Trophoblast cell (in vitro differentiated cells and primary cell): ENCODE measurements at regions not wholly inside any gene's neighbourhood (a gene's known extent, or its start where the extent isn't known, plus 50 kb on each side); places are given as distances from the start of the nearest gene placed in this dataset.

ENCODE experiments used
- DNase-seq, 2 donors: peaks; one replicate each; pipeline ENCODE4 v3.0.0-alpha.2; 2016
- H2AFZ ChIP-seq: 2 replicates; pipeline ENCODE4 v1.6.1; 2013; ENCODE audit warnings: low read length, moderate library complexity, mild to moderate bottlenecking; ENCODE audit not compliant: insufficient read depth, poor library complexity
- H2AK5ac ChIP-seq: 2 replicates; pipeline ENCODE4 v1.6.1; 2013; ENCODE audit warnings: mild to moderate bottlenecking, low read length
- H2BK120ac ChIP-seq: 2 replicates; pipeline ENCODE4 v1.6.1; 2013; ENCODE audit warnings: low read length, mild to moderate bottlenecking, moderate library complexity; ENCODE audit not compliant: insufficient read depth, poor library complexity
- H2BK12ac ChIP-seq: 2 replicates; pipeline ENCODE4 v1.6.1; 2013; ENCODE audit warnings: mild to moderate bottlenecking, low read length, moderate library complexity
- H2BK5ac ChIP-seq: 2 replicates; pipeline ENCODE4 v1.6.1; 2013; ENCODE audit warnings: low read length, low read depth, moderate library complexity, mild to moderate bottlenecking; ENCODE audit not compliant: poor library complexity
- H3K14ac ChIP-seq: 2 replicates; pipeline ENCODE4 v1.6.1; 2013; ENCODE audit warnings: mild to moderate bottlenecking, low read length
- H3K18ac ChIP-seq: 2 replicates; pipeline ENCODE4 v1.6.1; 2013; ENCODE audit warnings: mild to moderate bottlenecking, low read length
- H3K23ac ChIP-seq: 2 replicates; pipeline ENCODE4 v1.6.1; 2013; ENCODE audit warnings: low read length
- H3K27ac ChIP-seq: 2 replicates; pipeline ENCODE4 v1.5.1; 2013; ENCODE audit warnings: low read depth, mild to moderate bottlenecking, inconsistent platforms, low read length, moderate library complexity
- H3K27me3 ChIP-seq: 2 replicates; pipeline ENCODE4 v1.6.1; 2013; ENCODE audit warnings: inconsistent platforms, mild to moderate bottlenecking, low read length, moderate library complexity; ENCODE audit not compliant: insufficient read depth
- H3K36me3 ChIP-seq, 2 experiments: 1 replicate in 1 of 2; 2 replicates in 1 of 2; pipeline ENCODE4 v1.6.1; 2013; ENCODE audit warnings: low read length in 2 of 2, mild to moderate bottlenecking in 2 of 2, moderate library complexity in 1 of 2; ENCODE audit not compliant: insufficient read depth in 2 of 2, control insufficient read depth in 1 of 2
- H3K4ac ChIP-seq: 2 replicates; pipeline ENCODE4 v1.6.1; 2013; ENCODE audit warnings: low read depth, mild to moderate bottlenecking, low read length, moderate library complexity
- H3K4me1 ChIP-seq, 2 experiments: 1 replicate in 1 of 2; 2 replicates in 1 of 2; pipeline ENCODE4 v1.6.1; 2013; ENCODE audit warnings: low read length in 2 of 2, mild to moderate bottlenecking in 2 of 2, moderate library complexity in 1 of 2; ENCODE audit not compliant: insufficient read depth in 2 of 2, control insufficient read depth in 1 of 2
- H3K4me2 ChIP-seq: 2 replicates; pipeline ENCODE4 v1.6.1; 2013; ENCODE audit warnings: inconsistent platforms, mild to moderate bottlenecking, low read length, moderate library complexity
- H3K4me3 ChIP-seq: 2 replicates; pipeline ENCODE4 v1.5.1; 2013; ENCODE audit warnings: mild to moderate bottlenecking, low read depth, low read length, inconsistent platforms
- H3K79me1 ChIP-seq: one replicate; pipeline ENCODE4 v1.6.1; 2013; ENCODE audit warnings: low read length
- H3K79me2 ChIP-seq: 2 replicates; pipeline ENCODE4 v1.6.1; 2013; ENCODE audit warnings: low read length, mild to moderate bottlenecking; ENCODE audit not compliant: control insufficient read depth, insufficient read depth, poor library complexity
- H3K9ac ChIP-seq: 2 replicates; pipeline ENCODE4 v1.6.1; 2013; ENCODE audit warnings: mild to moderate bottlenecking, low read length
- H3K9me3 ChIP-seq: 2 replicates; pipeline ENCODE4 v1.6.1; 2013; ENCODE audit warnings: low read depth, mild to moderate bottlenecking, control low read depth, inconsistent platforms, low read length; ENCODE audit not compliant: insufficient read depth
- H4K12ac ChIP-seq: 2 replicates; pipeline ENCODE4 v1.6.1; 2013; ENCODE audit warnings: low read depth, mild to moderate bottlenecking, low read length, moderate library complexity
- H4K8ac ChIP-seq: 2 replicates; pipeline ENCODE4 v1.6.1; 2013; ENCODE audit warnings: low read depth, mild to moderate bottlenecking, low read length, moderate library complexity
- H4K91ac ChIP-seq: one replicate; pipeline ENCODE4 v1.6.1; 2013; ENCODE audit warnings: low read depth, mild to moderate bottlenecking, low read length, moderate library complexity
- WGBS: extraction: QIAGEN DNeasy Blood & Tissue Kit; methylation state at CpG from one replicate; pipeline ENCODE4 v1.1.7; 2013; ENCODE audit warnings: missing lambda C conversion rate; ENCODE audit not compliant: insufficient read length, insufficient coverage; ENCODE audit errors: extremely low coverage; 5-methylcytosine and 5-hydroxymethylcytosine counted together

DNA sequence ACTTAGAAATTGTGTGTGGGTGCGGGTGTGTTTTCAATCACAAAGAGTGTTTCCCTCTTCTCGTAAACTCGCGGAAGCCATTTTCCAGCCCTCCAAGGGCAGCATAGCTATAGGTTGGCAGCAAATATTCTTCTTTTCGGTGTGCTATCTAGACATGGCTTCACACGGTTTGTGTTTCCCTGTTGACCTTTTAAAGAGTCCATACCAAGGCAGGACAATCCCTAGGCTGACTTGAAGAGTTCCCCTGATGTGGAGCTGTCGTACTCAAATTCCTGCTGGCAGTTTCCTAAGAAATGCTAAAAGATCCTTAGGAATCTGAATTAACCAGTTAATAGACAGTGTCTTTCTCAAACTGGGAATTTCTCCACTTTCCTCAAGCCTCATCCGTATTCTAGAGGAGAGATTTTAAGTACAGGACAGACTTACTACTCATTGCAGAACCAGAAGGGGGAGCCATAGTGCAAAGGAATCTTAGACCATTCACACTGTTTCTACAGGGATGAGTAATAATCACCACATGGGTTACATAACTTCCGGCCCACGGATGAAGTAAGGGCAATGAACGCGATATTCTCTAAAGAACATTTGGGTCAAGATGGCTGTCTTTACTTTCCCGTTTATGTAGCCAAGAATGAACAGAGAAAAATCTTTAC is 288.6 kb upstream of the ELAC2 start:
- Histone ChIP-seq H4K12ac (no peak overlapping the region), H3K79me2 (no peaks in the 10 kb centered on the region), H3K36me3 (no peaks in the 10 kb centered on the region), H4K8ac (no peak overlapping the region), H3K79me1 (no peaks in the 10 kb centered on the region), H3K18ac (no peak overlapping the region), H2AK5ac (no peak overlapping the region), H2BK5ac (no peak overlapping the region), H3K4me3 (no peak overlapping the region), H2BK120ac (no peak overlapping the region), H3K9ac (no peak overlapping the region), H3K4me1 (peaks cover 0 to 3% of the 10 kb centered on the region in 2 experiments), H3K9me3 (no peaks in the 10 kb centered on the region), H3K14ac (no peak overlapping the region), H3K4ac (no peak overlapping the region), H2AFZ (no peak overlapping the region), H3K27me3 (no peaks in the 10 kb centered on the region), H3K23ac (no peak overlapping the region), H3K27ac (no peak overlapping the region), H4K91ac (no peak overlapping the region), H2BK12ac (no peak overlapping the region), H3K4me2 (no peak overlapping the region)
- WGBS = no CpG with 5 or more reads among the region's 13 CpGs
- peak; percentile 87 to 99 for DNase-seq

DNA sequence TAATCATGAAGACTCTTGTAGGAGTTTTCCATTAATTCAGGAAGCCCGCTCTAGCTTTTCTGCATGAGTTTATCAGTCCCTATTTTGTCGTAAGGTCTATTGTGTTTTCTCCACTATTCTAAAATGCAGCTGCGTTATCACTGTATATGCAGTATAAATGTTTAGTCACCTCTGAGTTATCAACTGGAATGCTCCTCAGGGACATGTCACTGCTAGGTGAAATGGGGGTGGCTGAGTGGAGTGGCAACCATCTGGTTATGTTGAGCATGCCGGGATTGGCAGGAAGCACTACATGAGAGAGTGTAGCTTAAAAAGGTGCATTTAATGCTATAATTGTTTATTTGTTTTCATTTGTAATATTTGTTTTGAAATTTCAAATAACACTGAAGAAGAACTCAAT is 285.2 kb upstream of the ELAC2 start:
- Histone ChIP-seq H3K9ac (no peak overlapping the region), H2BK5ac (no peak overlapping the region), H2AK5ac (no peak overlapping the region), H3K79me1 (no peaks in the 10 kb centered on the region), H3K4me3 (no peak overlapping the region), H3K23ac (no peak overlapping the region), H3K27ac (no peak overlapping the region), H3K36me3 (no peaks in the 10 kb centered on the region), H3K4ac (no peak overlapping the region), H3K9me3 (no peaks in the 10 kb centered on the region), H3K4me2 (no peak overlapping the region), H4K12ac (no peak overlapping the region), H3K14ac (no peak overlapping the region), H3K4me1 (peaks cover 0 to 3% of the 10 kb centered on the region in 2 experiments), H3K18ac (no peak overlapping the region), H3K79me2 (no peaks in the 10 kb centered on the region), H2BK12ac (no peak overlapping the region), H4K91ac (no peak overlapping the region), H2AFZ (no peak overlapping the region), H4K8ac (no peak overlapping the region), H2BK120ac (no peak overlapping the region), H3K27me3 (no peaks in the 10 kb centered on the region)
- no CpG with 5 or more reads among the region's 4 CpGs for WGBS
- peak; percentile 45 to 72 for DNase-seq

DNA sequence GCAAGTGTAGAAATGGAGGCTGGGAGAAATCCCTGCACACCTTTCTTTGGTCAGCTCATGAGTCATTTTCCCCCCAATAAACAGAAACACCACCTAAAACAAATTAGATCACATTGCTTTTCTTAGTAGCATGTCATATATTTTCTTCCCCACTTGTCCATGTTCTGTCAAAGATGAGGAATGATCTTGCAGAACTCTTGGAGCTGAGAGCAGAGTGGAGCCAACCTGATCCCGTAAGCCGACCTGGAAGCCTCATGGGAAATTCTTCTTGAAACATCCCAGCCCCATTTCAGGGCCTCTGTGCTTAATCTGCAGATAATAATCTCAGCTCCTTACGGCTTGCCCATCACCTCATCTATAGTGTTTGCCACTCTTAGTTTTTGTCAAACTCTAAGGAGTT is 284.6 kb upstream of the ELAC2 start:
- H3K23ac ChIP-seq = no peak overlapping the region
- H2AFZ ChIP-seq = no peak overlapping the region
- H4K8ac ChIP-seq = no peak overlapping the region
- no peaks in the 10 kb centered on the region for H3K27me3 ChIP-seq
- no peak for DNase-seq
- no peak overlapping the region for H3K9ac ChIP-seq
- no peak overlapping the region for H3K4me3 ChIP-seq
- no peak overlapping the region for H3K4ac ChIP-seq
- H3K4me2 ChIP-seq = no peak overlapping the region
- H2BK120ac ChIP-seq = no peak overlapping the region
- no peak overlapping the region for H2BK12ac ChIP-seq
- no peak overlapping the region for H3K18ac ChIP-seq
- H2BK5ac ChIP-seq = no peak overlapping the region
- no peak overlapping the region for H3K27ac ChIP-seq
- H2AK5ac ChIP-seq = no peak overlapping the region
- no CpG with 5 or more reads among the region's 3 CpGs for WGBS
- H3K4me1 ChIP-seq = peaks cover 0 to 3% of the 10 kb centered on the region in 2 experiments
- H4K91ac ChIP-seq = no peak overlapping the region
- no peaks in the 10 kb centered on the region for H3K9me3 ChIP-seq
- no peaks in the 10 kb centered on the region for H3K79me1 ChIP-seq
- H3K14ac ChIP-seq = no peak overlapping the region
- no peaks in the 10 kb centered on the region for H3K36me3 ChIP-seq
- H4K12ac ChIP-seq = no peak overlapping the region
- no peaks in the 10 kb centered on the region for H3K79me2 ChIP-seq

DNA sequence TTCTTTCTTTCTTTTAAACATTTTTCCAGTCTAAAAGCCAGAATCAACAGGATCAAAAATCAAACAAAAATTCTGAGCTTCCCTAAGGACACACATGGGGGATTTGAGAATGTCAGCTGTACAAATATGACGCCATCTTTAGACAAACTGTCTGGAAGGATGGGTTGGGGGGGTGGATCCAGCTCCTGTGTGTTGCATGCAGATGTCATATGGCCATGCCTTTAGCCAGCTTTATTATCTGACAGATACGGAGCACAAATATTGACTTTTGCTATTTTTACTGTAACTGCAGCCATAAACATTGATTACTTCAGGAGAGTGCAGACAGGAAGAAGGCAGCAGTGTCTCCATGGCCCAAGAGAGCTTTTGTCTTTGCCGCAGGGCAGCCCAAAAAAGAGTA is 279.4 kb upstream of the ELAC2 start:
- Histone ChIP-seq H3K36me3 (no peaks in the 10 kb centered on the region), H4K91ac (no peak overlapping the region), H2BK5ac (no peak overlapping the region), H3K27ac (no peak overlapping the region), H3K79me2 (no peaks in the 10 kb centered on the region), H3K4me2 (no peak overlapping the region), H3K4me3 (no peak overlapping the region), H2AK5ac (no peak overlapping the region), H2BK12ac (no peak overlapping the region), H3K27me3 (no peaks in the 10 kb centered on the region), H3K4me1 (no peaks in the 10 kb centered on the region), H3K4ac (no peak overlapping the region), H3K14ac (no peak overlapping the region), H3K79me1 (no peaks in the 10 kb centered on the region), H2AFZ (no peak overlapping the region), H3K9me3 (no peaks in the 10 kb centered on the region), H2BK120ac (no peak overlapping the region), H4K12ac (no peak overlapping the region), H3K9ac (no peak overlapping the region), H3K23ac (no peak overlapping the region), H4K8ac (no peak overlapping the region), H3K18ac (no peak overlapping the region)
- WGBS = no CpG with 5 or more reads among the region's 3 CpGs
- no peak for DNase-seq
